PC-3 (cell line): ENCODE measurements at regions not wholly inside any gene's neighbourhood (a gene's known extent, or its start where the extent isn't known, plus 50 kb on each side); places are given as distances from the start of the nearest gene placed in this dataset.
"Not testable (repeated sequence)": the region's sequence is repeated elsewhere in the genome, so short reads cannot be mapped to it uniquely, and the experiment has no call there.

Experiments used
- ATAC-seq: fragments of 200-7000 bp; cut with Tn5 transposase; 2 replicates; pipeline ENCODE4 v1.9.1; 2020; ENCODE audit warnings: mild to moderate bottlenecking, moderate library complexity
- BruUV-seq: library from RNA; stranded (reverse); fragments of 400-500 nt; replicated peaks from 2 replicates; lab custom pipeline; 2021; lab: Mats Ljungman, UMichigan
- CTCF ChIA-PET: fragments of 300-600 bp; sonication (Branson Sonifier 250); formaldehyde crosslinking; loops from one replicate; lab custom pipeline; 2022; ENCODE audit warnings: antibody characterized with exemption; lab: Charles Lee
- POLR2A ChIA-PET: fragments of 300-600 bp; sonication (Branson Sonifier 250); formaldehyde crosslinking; loops from one replicate; lab custom pipeline; 2022; ENCODE audit warnings: antibody characterized with exemption; ENCODE audit not compliant: unreplicated experiment; lab: Charles Lee
- DNase-seq: peaks from one replicate; pipeline ENCODE4 v3.0.0-alpha.2; 2015
- H2AFZ ChIP-seq: fragments of 300-600 bp; sonication (generic); 2 replicates; pipeline ENCODE4 v1.6.0; 2016; ENCODE audit warnings: antibody characterized with exemption, low read length
- H3F3A ChIP-seq: fragments of 300-600 bp; sonication (generic); one replicate; pipeline ENCODE4 v1.6.0; 2017; ENCODE audit warnings: antibody characterized with exemption, low read length, control low read depth, mild to moderate bottlenecking; ENCODE audit not compliant: unreplicated experiment
- H3K27ac ChIP-seq: fragments of 300-600 bp; sonication (generic); 2 replicates; pipeline ENCODE4 v1.5.1; 2016; ENCODE audit warnings: mild to moderate bottlenecking, low read length
- H3K27me3 ChIP-seq: fragments of 300-600 bp; sonication (generic); 2 replicates; pipeline ENCODE4 v1.6.1; 2016; ENCODE audit warnings: low read length, mixed read lengths
- H3K36me3 ChIP-seq: fragments of 300-600 bp; sonication (generic); 2 replicates; pipeline ENCODE4 v1.6.1; 2016; ENCODE audit warnings: low read depth, mixed run types, low read length, mixed read lengths
- H3K4me1 ChIP-seq: fragments of 300-600 bp; sonication (generic); 2 replicates; pipeline ENCODE4 v1.5.1; 2016; ENCODE audit warnings: low read length; ENCODE audit not compliant: insufficient read depth
- H3K4me2 ChIP-seq: fragments of 300-600 bp; sonication (generic); 2 replicates; pipeline ENCODE4 v1.6.0; 2016; ENCODE audit warnings: low read length
- H3K4me3 ChIP-seq: fragments of 300-600 bp; sonication (generic); 2 replicates; pipeline ENCODE4 v1.5.1; 2016; ENCODE audit warnings: mild to moderate bottlenecking, low read length, mixed read lengths
- H3K79me2 ChIP-seq: fragments of 300-600 bp; sonication (generic); 2 replicates; pipeline ENCODE4 v1.6.1; 2017; ENCODE audit warnings: low read length, mixed read lengths
- H3K9ac ChIP-seq: fragments of 300-600 bp; sonication (generic); 2 replicates; pipeline ENCODE4 v1.6.0; 2016; ENCODE audit warnings: mild to moderate bottlenecking, low read length
- H3K9me2 ChIP-seq: fragments of 300-600 bp; sonication (generic); replicated peaks from 2 replicates; pipeline ENCODE4 v1.6.1; 2016; ENCODE audit warnings: mixed run types, low read length, mixed read lengths
- H3K9me3 ChIP-seq: fragments of 300-600 bp; sonication (generic); 2 replicates; pipeline ENCODE4 v1.6.1; 2016; ENCODE audit warnings: low read length, mixed read lengths
- H4K20me1 ChIP-seq: fragments of 300-600 bp; sonication (generic); 2 replicates; pipeline ENCODE4 v1.6.1; 2016; ENCODE audit warnings: low read length, mixed read lengths
- EZH2 ChIP-seq: fragments of 300-600 bp; sonication (generic); IDR thresholded peaks from one replicate; pipeline ENCODE4 v1.6.1; 2017; ENCODE audit warnings: antibody characterized with exemption, mild to moderate bottlenecking, low read length; ENCODE audit not compliant: unreplicated experiment
- EZH2phosphoT487 ChIP-seq: fragments of 300-600 bp; sonication (generic); IDR thresholded peaks from 2 replicates; pipeline ENCODE4 v1.6.1; 2018; ENCODE audit warnings: mild to moderate bottlenecking, antibody characterized with exemption, low read length, borderline replicate concordance
- intact Hi-C: fragments of 100-400 bp; cut with micrococcal nuclease; formaldehyde crosslinking; loops from 2 replicates; pipeline ENCODE4 v1.9.0; 2023
- TF ChIP-seq, protein P1 (sequence below): fragments of 300-600 bp; sonication (generic); conservative IDR thresholded peaks from 2 replicates; pipeline ENCODE4 v1.5.1; 2017; ENCODE audit warnings: antibody characterized with exemption, low read depth, mild to moderate bottlenecking, low read length

DNA sequence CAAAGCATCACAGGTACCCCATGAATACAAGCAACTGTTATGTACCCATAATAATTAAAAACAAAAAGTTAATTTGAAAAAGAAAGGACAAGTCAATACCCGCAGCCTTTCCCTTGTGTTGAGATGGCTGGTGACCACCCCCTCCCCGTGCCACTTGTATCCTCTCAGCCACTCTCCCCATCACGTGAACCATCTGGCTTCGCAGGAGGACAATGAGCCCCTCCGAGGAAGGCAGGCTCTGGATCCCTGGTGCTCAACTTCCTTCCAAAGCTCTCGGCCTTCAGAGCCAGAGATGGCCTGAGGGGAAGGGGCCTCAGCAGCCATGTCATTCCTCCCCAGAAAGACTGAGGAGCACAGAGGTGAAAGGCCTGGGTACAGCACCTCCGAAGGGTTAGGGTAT, 120.4 kb upstream of the RAB4A start:
- H3K9ac ChIP-seq: no peak overlapping the region
- no peaks in the 10 kb centered on the region for H3K9me2 ChIP-seq
- intact Hi-C loops: no loop called here
- H3K79me2 ChIP-seq: no peaks in the 10 kb centered on the region
- H3K27me3 ChIP-seq: peaks cover 86% of the 10 kb centered on the region
- ChIA-PET CTCF (no interaction called here), POLR2A (no interaction called here)
- no peak overlapping the region for H2AFZ ChIP-seq
- TF ChIP-seq, protein P1, sequence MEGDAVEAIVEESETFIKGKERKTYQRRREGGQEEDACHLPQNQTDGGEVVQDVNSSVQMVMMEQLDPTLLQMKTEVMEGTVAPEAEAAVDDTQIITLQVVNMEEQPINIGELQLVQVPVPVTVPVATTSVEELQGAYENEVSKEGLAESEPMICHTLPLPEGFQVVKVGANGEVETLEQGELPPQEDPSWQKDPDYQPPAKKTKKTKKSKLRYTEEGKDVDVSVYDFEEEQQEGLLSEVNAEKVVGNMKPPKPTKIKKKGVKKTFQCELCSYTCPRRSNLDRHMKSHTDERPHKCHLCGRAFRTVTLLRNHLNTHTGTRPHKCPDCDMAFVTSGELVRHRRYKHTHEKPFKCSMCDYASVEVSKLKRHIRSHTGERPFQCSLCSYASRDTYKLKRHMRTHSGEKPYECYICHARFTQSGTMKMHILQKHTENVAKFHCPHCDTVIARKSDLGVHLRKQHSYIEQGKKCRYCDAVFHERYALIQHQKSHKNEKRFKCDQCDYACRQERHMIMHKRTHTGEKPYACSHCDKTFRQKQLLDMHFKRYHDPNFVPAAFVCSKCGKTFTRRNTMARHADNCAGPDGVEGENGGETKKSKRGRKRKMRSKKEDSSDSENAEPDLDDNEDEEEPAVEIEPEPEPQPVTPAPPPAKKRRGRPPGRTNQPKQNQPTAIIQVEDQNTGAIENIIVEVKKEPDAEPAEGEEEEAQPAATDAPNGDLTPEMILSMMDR: no peak
- TF ChIP-seq EZH2phosphoT487: no peak
- no peak for TF ChIP-seq EZH2
- no peak overlapping the region for H3K27ac ChIP-seq
- no peaks in the 10 kb centered on the region for H4K20me1 ChIP-seq
- H3K4me2 ChIP-seq: no peak overlapping the region
- no peak for ATAC-seq
- H3F3A ChIP-seq: no peaks in the 10 kb centered on the region
- no peaks in the 10 kb centered on the region for H3K4me1 ChIP-seq
- H3K9me3 ChIP-seq: no peaks in the 10 kb centered on the region
- BruUV-seq: no TSS peak
- H3K36me3 ChIP-seq: no peaks in the 10 kb centered on the region
- DNase-seq: no peak
- no peak overlapping the region for H3K4me3 ChIP-seq

DNA sequence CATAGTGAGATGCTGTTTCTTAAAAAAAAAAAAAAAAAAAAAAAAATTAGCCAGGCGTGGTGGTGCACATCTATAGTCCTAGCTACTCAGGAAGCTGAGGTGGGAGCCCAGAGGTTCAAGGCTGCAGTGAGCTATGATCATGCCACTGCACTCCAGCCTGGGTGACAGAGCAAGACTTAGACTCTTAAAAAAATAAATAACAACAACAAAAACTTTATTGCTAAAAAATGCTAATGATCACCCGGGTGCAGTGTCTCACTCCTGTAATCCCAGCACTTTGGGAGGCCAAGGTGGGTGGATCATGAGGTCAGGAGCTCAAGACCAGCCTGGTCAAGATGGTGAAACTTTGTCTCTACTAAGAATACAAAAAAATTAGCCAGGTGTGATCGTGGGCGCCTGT, 119.5 kb upstream of the RAB4A start:
- H3K4me1 ChIP-seq, POLR2A ChIA-PET, H3K79me2 ChIP-seq, H3K9me2 ChIP-seq, H3K4me3 ChIP-seq, H3K36me3 ChIP-seq, DNase-seq, BruUV-seq, H3F3A ChIP-seq, ATAC-seq, H3K27ac ChIP-seq, H3K9me3 ChIP-seq, H4K20me1 ChIP-seq, H2AFZ ChIP-seq, intact Hi-C loops, H3K4me2 ChIP-seq, CTCF ChIA-PET, H3K9ac ChIP-seq: not testable (repeated sequence)
- H3K27me3 ChIP-seq: peaks cover 86% of the 10 kb centered on the region

DNA sequence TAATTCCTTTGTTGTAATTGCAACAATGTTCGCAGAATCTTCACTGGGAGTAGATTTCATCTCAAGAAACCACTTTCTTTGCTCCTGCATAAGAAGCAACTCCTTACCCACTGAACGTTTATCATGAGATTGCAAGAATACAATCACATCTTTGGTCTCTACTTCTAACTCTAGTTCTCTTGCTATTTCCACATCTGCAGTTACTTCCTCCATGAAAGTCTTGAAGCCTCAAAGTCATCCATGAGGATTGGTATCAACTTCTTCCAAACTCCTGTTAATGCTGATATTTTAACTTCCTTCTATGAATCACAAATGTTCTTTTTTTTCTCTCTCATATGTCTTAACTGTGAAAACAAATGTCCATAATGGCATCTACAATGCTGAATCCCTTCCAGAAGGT, 118.6 kb upstream of the RAB4A start:
- no peak overlapping the region for H3K27ac ChIP-seq
- no peaks in the 10 kb centered on the region for H3F3A ChIP-seq
- DNase-seq (no peak), ATAC-seq (no peak)
- no peak overlapping the region for H3K4me3 ChIP-seq
- H3K9me3 ChIP-seq: no peaks in the 10 kb centered on the region
- POLR2A ChIA-PET: no interaction called here
- no peaks in the 10 kb centered on the region for H3K79me2 ChIP-seq
- no peaks in the 10 kb centered on the region for H3K36me3 ChIP-seq
- H3K9me2 ChIP-seq: no peaks in the 10 kb centered on the region
- BruUV-seq: no TSS peak
- TF ChIP-seq EZH2phosphoT487 (no peak), EZH2 (no peak)
- TF ChIP-seq, protein P1: no peak
- H3K9ac ChIP-seq: no peak overlapping the region
- H3K4me1 ChIP-seq: no peaks in the 10 kb centered on the region
- CTCF ChIA-PET: no interaction called here
- H4K20me1 ChIP-seq: no peaks in the 10 kb centered on the region
- no peak overlapping the region for H2AFZ ChIP-seq
- H3K27me3 ChIP-seq: peaks cover 79% of the 10 kb centered on the region
- no peak overlapping the region for H3K4me2 ChIP-seq
- intact Hi-C loops: no loop called here
